Thoracic aorta (tissue), 2 donors: ENCODE measurements at regions not wholly inside any gene's neighbourhood (a gene's known extent, or its start where the extent isn't known, plus 50 kb on each side); places are given as distances from the start of the nearest gene placed in this dataset.
A peak's percentile ranks its signal among the peaks of the same experiment; 100 is the strongest.

Experiments used
- ATAC-seq: fragments of 150-250 bp; one replicate; pipeline ENCODE4 v1.8.0; 2017; ENCODE audit warnings: low read depth; ENCODE audit not compliant: insufficient number of reproducible peaks, low FRiP score
- DNase-seq: peaks from one replicate; pipeline ENCODE4 v3.0.0-alpha.2; 2020; ENCODE audit warnings: low spot score
- H3K27ac ChIP-seq, 2 donors: fragments of 200-600 bp; sonication (generic); 1 replicate in 1 of 2; 2 replicates in 1 of 2; pipeline ENCODE4 v1.5.1; 2016; ENCODE audit warnings: mild to moderate bottlenecking in 2 of 2, moderate library complexity in 2 of 2
- H3K27me3 ChIP-seq: fragments of 200-600 bp; sonication (generic); replicated peaks from 2 replicates; pipeline ENCODE4 v1.6.0; 2016; ENCODE audit warnings: mild to moderate bottlenecking; ENCODE audit not compliant: insufficient read depth
- H3K36me3 ChIP-seq: fragments of 200-600 bp; sonication (generic); one replicate; pipeline ENCODE4 v1.5.1; 2016
- H3K4me1 ChIP-seq, 2 donors: fragments of 200-600 bp; sonication (generic); 1 replicate in 1 of 2; 2 replicates in 1 of 2; pipeline versions ENCODE4 v1.5.1 to v1.6.0; 2016; ENCODE audit warnings: low read depth in 2 of 2, mild to moderate bottlenecking in 1 of 2; ENCODE audit not compliant: control insufficient read depth in 1 of 2
- H3K4me3 ChIP-seq: fragments of 200-600 bp; sonication (generic); 2 replicates; pipeline ENCODE4 v1.5.1; 2016; ENCODE audit warnings: mild to moderate bottlenecking
- H3K9me3 ChIP-seq: fragments of 200-600 bp; sonication (generic); 2 replicates; pipeline ENCODE4 v1.5.1; 2016
- TF ChIP-seq, protein P1 (sequence below): fragments of 200-600 bp; sonication (generic); IDR thresholded peaks from one replicate; pipeline ENCODE4 v1.5.1; 2019; ENCODE audit warnings: antibody characterized with exemption

DNA sequence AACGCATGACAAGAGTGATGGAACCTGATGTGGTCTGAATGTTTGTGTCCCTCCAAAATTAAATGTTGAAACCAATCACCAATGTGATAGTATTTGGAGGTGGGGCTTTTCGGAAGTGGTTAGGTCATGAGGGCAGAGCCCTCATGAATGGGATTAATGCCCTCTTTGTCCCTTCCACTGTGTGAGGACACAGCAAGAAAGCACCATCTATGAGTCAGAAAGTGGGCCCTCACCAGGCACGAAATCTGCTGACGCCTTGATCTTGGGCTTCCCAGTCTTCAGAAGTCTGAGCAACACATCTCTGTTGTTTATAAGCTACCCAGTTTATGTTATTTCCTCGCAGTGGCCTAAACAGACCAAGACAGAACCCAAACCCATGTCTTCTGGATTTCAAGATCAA is 244.0 kb upstream of the JAG1 start:
- Histone ChIP-seq H3K36me3 (no peaks in the 10 kb centered on the region), H3K27me3 (no peaks in the 10 kb centered on the region), H3K27ac (no peak overlapping the region), H3K4me3 (no peak overlapping the region), H3K9me3 (no peaks in the 10 kb centered on the region), H3K4me1 (peaks cover 28 to 39% of the 10 kb centered on the region in 2 donors)
- DNase-seq, result no peak
- no peak for ATAC-seq
- TF ChIP-seq, protein P1, sequence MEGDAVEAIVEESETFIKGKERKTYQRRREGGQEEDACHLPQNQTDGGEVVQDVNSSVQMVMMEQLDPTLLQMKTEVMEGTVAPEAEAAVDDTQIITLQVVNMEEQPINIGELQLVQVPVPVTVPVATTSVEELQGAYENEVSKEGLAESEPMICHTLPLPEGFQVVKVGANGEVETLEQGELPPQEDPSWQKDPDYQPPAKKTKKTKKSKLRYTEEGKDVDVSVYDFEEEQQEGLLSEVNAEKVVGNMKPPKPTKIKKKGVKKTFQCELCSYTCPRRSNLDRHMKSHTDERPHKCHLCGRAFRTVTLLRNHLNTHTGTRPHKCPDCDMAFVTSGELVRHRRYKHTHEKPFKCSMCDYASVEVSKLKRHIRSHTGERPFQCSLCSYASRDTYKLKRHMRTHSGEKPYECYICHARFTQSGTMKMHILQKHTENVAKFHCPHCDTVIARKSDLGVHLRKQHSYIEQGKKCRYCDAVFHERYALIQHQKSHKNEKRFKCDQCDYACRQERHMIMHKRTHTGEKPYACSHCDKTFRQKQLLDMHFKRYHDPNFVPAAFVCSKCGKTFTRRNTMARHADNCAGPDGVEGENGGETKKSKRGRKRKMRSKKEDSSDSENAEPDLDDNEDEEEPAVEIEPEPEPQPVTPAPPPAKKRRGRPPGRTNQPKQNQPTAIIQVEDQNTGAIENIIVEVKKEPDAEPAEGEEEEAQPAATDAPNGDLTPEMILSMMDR, result no peak

DNA sequence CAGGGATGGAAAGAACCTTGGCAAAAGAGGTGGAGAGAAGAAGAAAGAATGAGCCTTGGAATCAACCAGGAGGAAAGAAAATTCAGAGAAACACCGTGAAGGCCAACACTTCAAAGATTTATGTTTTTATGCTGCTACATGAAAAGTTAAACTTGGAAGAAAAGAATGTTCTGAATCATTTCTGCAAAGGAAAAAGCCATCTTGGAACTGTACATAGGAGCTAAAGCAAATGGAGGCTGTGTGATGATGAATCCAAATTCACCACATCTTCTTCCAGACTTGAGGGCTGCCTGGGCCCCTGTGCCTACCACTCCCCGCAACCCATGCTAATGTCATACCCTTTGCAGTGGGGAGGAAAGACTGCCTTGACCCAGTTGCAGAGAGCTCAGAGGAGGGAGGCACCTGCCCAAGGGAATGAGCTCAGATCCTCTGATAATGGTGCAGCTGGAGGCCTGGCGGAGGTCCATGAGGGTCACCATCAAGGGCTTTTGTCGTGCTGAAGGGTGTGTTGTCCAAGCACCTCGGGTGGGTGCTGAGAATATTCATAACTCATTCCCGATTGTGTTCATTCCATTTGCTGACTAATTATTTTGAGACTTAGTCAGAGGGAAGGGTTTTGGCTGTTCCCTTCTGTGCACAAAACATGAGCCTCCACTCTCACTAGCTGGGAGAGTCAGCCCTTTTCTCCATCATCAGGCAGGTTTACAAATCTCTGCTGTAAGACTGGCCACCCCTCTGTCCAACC is 245.8 kb upstream of the JAG1 start:
- TF ChIP-seq, protein P1, result no peak
- no peaks in the 10 kb centered on the region for H3K27me3 ChIP-seq
- H3K4me3 ChIP-seq, result peak overlapping the region; percentile 31
- peak overlapping the region; percentile 67 to 75 for H3K27ac ChIP-seq
- peak; percentile 70 for ATAC-seq
- DNase-seq, result peak; percentile 43
- H3K9me3 ChIP-seq, result no peaks in the 10 kb centered on the region
- no peaks in the 10 kb centered on the region for H3K36me3 ChIP-seq
- peaks cover 38 to 57% of the 10 kb centered on the region in 2 donors for H3K4me1 ChIP-seq

DNA sequence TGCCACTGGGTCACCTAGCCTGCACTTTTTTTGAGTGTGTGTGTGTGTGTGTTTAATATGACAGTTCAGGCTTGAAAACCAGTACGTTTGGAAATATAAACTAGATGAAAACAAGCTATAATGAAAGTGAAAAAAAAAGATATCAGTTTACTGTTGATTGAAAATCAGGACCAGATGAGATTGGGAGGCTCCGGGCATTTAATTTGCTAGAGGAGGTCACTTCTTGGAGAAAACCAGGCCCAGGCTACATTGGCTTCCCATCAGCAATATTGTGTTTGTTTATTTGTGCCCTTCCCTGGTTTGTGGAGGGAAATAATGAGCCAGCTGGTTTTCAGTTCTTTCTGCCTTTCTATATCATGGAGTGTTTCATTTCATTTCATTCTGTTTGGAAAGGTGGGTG is 246.6 kb upstream of the JAG1 start:
- H3K27me3 ChIP-seq, result no peaks in the 10 kb centered on the region
- DNase-seq (no peak), ATAC-seq (no peak)
- H3K36me3 ChIP-seq, result no peaks in the 10 kb centered on the region
- TF ChIP-seq, protein P1, result no peak
- peak overlapping the region; percentile 67 to 75 for H3K27ac ChIP-seq
- peaks cover 45 to 64% of the 10 kb centered on the region in 2 donors for H3K4me1 ChIP-seq
- H3K4me3 ChIP-seq, result no peak overlapping the region
- no peaks in the 10 kb centered on the region for H3K9me3 ChIP-seq

DNA sequence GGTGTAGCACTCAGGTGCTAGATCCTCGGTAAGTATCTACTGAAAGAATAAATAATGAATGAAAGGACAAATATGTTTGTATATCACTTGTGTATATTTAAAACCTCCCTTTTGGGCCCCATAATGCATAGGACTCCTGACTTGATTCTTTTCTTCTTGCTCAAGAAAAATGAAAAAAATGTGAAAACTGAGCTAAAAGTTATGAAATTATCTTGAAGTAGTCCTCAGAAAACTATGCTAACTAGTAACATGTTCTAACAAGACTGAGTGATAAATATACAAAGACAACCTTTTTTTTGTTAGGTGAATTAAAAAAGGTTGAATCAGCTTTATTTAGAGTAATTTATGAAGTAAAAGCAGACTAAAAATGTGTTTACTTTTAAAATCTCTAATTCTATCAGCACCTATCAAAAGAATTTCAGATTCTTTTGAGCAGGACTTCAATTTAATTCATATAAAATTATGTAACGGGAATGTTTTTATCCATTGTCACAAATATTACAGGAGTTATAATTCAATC is 247.8 kb upstream of the JAG1 start:
- H3K27ac ChIP-seq, result no peak overlapping the region
- TF ChIP-seq, protein P1, result no peak
- peaks cover 38 to 58% of the 10 kb centered on the region in 2 donors for H3K4me1 ChIP-seq
- H3K36me3 ChIP-seq, result no peaks in the 10 kb centered on the region
- DNase-seq (no peak), ATAC-seq (no peak)
- no peak overlapping the region for H3K4me3 ChIP-seq
- no peaks in the 10 kb centered on the region for H3K9me3 ChIP-seq
- no peaks in the 10 kb centered on the region for H3K27me3 ChIP-seq

DNA sequence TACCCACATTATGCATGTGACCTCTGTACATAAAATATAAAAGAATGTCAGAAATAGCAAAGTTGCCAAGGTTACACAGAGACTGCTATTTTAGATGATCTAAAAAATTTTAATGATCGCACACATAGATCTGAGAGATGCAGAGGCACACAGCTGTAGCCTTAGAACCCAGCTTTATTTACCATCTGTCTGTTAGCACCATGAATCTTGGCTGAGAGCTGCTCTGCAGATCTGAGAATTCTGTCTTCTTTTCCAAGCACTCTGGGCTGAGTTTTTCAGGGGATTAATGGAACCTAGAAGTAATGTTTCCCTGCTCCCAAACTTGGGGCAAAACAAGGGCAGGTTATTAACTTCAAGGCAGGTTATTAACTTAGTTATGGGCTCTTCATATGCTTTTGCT is 248.7 kb upstream of the JAG1 start:
- ATAC-seq (no peak), DNase-seq (no peak)
- Histone ChIP-seq H3K9me3 (no peaks in the 10 kb centered on the region), H3K27me3 (no peaks in the 10 kb centered on the region), H3K27ac (peak overlapping the region; percentile 38 to 61), H3K4me3 (no peak overlapping the region), H3K36me3 (no peaks in the 10 kb centered on the region), H3K4me1 (peaks cover 35 to 54% of the 10 kb centered on the region in 2 donors)
- TF ChIP-seq, protein P1, result no peak
